Right cardiac atrium (tissue), 5 donors: ENCODE measurements at regions not wholly inside any gene's neighbourhood (a gene's known extent, or its start where the extent isn't known, plus 50 kb on each side); places are given as distances from the start of the nearest gene placed in this dataset.

Source experiments
- ATAC-seq, 2 donors: fragments of 200-7000 bp; cut with Tn5 transposase; one replicate each; pipeline versions ENCODE4 v1.8.0 to v1.9.1; 2020; ENCODE audit warnings: moderate library complexity in 2 of 2, mild to moderate bottlenecking in 1 of 2
- DNase-seq, 3 donors: peaks; one replicate each; pipeline ENCODE4 v3.0.0-alpha.2; 2020
- H3K27ac ChIP-seq: one replicate; pipeline ENCODE4 v1.5.1; 2013; ENCODE audit warnings: mild to moderate bottlenecking, low read length, control low read depth, moderate library complexity
- H3K27me3 ChIP-seq: one replicate; pipeline ENCODE4 v1.6.1; 2013; ENCODE audit not compliant: control insufficient read depth, insufficient read depth
- H3K4me1 ChIP-seq: one replicate; pipeline ENCODE4 v1.6.1; 2013; ENCODE audit warnings: low read length; ENCODE audit not compliant: control insufficient read depth, insufficient read depth
- H3K4me3 ChIP-seq: one replicate; pipeline ENCODE4 v1.5.1; 2013; ENCODE audit warnings: low read length, control low read depth
- H3K9me3 ChIP-seq: one replicate; pipeline ENCODE4 v1.6.1; 2013; ENCODE audit warnings: low read length; ENCODE audit not compliant: control insufficient read depth
- WGBS: extraction: QIAGEN DNeasy Blood & Tissue Kit; methylation state at CpG from one replicate; pipeline ENCODE4 v1.1.7; 2013; 5-methylcytosine and 5-hydroxymethylcytosine counted together
- intact Hi-C, 4 donors: fragments of 100-400 bp; cut with DNase I; formaldehyde crosslinking; loops; one replicate each; pipeline versions ENCODE4 v1.11.0 to v1.14.0; 2022 to 2023
- donor health status: healthy with polysubstance abuse.
- donor health status: DM: no; HTN: yes; CAD: no.
- donor health status: DM: no; HTN: no; CAD: no.
- donor health status: DM: no; HTN: yes; CAD: no; lungs with severe emphysema.
- donor health status: DM: yes; HTN: yes; CAD: no.

DNA sequence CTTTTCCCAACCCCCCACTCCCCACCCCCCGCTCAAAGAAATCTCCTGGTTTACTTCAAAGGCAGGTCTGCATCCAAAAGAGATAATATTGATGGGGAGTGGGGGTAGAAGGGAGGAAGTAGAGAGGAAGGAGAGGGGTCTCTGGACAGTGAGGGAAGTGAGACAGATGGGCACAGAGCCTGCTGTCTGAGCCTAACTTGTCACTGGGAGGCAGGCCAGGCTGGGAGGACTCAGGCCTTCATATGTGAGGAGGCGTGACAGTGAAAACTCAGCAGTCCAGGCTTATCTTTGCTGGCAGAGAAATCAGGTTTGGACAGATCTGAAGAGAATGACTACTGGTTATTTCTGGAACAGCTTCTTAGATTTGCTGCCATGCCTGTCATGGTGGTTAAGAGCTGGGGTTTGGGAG is 192.3 kb downstream of the NUAK1 start:
- 38% methylated on average over 2 of the region's 2 CpGs for WGBS
- peak; percentile 94 to 95 for ATAC-seq

GRCh38 chr12:105947906-105948305 is 190.8 kb downstream of the NUAK1 start:
- Histone ChIP-seq H3K4me3 (no peak overlapping the region), H3K9me3 (no peaks in the 10 kb centered on the region), H3K4me1 (peaks cover 8% of the 10 kb centered on the region), H3K27ac (no peak overlapping the region), H3K27me3 (no peaks in the 10 kb centered on the region)
- ATAC-seq: no peak
- no peak for DNase-seq
- intact Hi-C loops: no loop called here
- WGBS: 88% methylated on average over 5 of the region's 5 CpGs

More for the DNA sequence above, 192.3 kb downstream of the NUAK1 start:
- Histone ChIP-seq H3K27me3 (no peaks in the 10 kb centered on the region), H3K9me3 (no peaks in the 10 kb centered on the region), H3K27ac (no peak overlapping the region), H3K4me3 (no peak overlapping the region), H3K4me1 (peaks cover 8% of the 10 kb centered on the region)
- intact Hi-C loops: no loop called here
- peak; percentile 71 to 87 (median 85) for DNase-seq

GRCh38 chr12:105948331-105948730 is 190.4 kb downstream of the NUAK1 start:
- no peaks in the 10 kb centered on the region for H3K27me3 ChIP-seq
- DNase-seq: no peak
- no peak overlapping the region for H3K4me3 ChIP-seq
- H3K27ac ChIP-seq: no peak overlapping the region
- H3K9me3 ChIP-seq: no peaks in the 10 kb centered on the region
- WGBS: 62% methylated on average over 4 of the region's 4 CpGs
- peak in 1 of 2 donors; percentile 34 for ATAC-seq
- peaks cover 8% of the 10 kb centered on the region for H3K4me1 ChIP-seq
- intact Hi-C loops: no loop called here

GRCh38 chr12:105949391-105949790 is 189.4 kb downstream of the NUAK1 start:
- intact Hi-C loops: no loop called here
- H3K27ac ChIP-seq: no peak overlapping the region
- H3K4me3 ChIP-seq: no peak overlapping the region
- no peaks in the 10 kb centered on the region for H3K27me3 ChIP-seq
- ATAC-seq (no peak), DNase-seq (no peak)
- peaks cover 8% of the 10 kb centered on the region for H3K4me1 ChIP-seq
- H3K9me3 ChIP-seq: no peaks in the 10 kb centered on the region

- intact Hi-C loops: no loop called here
- Histone ChIP-seq H3K27ac (no peak overlapping the region), H3K9me3 (no peaks in the 10 kb centered on the region), H3K4me1 (peaks cover 10% of the 10 kb centered on the region), H3K27me3 (no peaks in the 10 kb centered on the region), H3K4me3 (no peak overlapping the region)
- peak in 1 of 2 donors; percentile 8 for ATAC-seq
- 77% methylated on average over 2 of the region's 2 CpGs for whole genome bisulfite sequencing
- no peak for DNase-seq
These were observed 187.0 kb downstream of the NUAK1 start for GRCh38 chr12:105951732-105952131.

GRCh38 chr12:105954951-105955931 is 183.5 kb downstream of the NUAK1 start:
- Histone ChIP-seq H3K9me3 (no peaks in the 10 kb centered on the region), H3K27ac (peak overlapping the region; percentile 55), H3K27me3 (no peaks in the 10 kb centered on the region), H3K4me3 (no peak overlapping the region), H3K4me1 (peaks cover 2% of the 10 kb centered on the region)
- intact Hi-C loops: no loop called here
- ATAC-seq (peak; percentile 25 to 87), DNase-seq (no peak)
- WGBS: 63% methylated on average over 7 of the region's 7 CpGs

GRCh38 chr12:105955976-105956375 is 182.8 kb downstream of the NUAK1 start:
- H3K27ac ChIP-seq: no peak overlapping the region
- no peak overlapping the region for H3K4me3 ChIP-seq
- no peak for DNase-seq
- 53% methylated on average over 2 of the region's 2 CpGs for WGBS
- no peaks in the 10 kb centered on the region for H3K27me3 ChIP-seq
- intact Hi-C loops: no loop called here
- no peak for ATAC-seq
- no peaks in the 10 kb centered on the region for H3K9me3 ChIP-seq
- H3K4me1 ChIP-seq: peaks cover 5% of the 10 kb centered on the region

GRCh38 chr12:105956662-105957457 is 181.9 kb downstream of the NUAK1 start:
- DNase-seq: no peak
- Histone ChIP-seq H3K4me1 (peaks cover 5% of the 10 kb centered on the region), H3K27ac (no peak overlapping the region), H3K4me3 (no peak overlapping the region), H3K27me3 (no peaks in the 10 kb centered on the region), H3K9me3 (no peaks in the 10 kb centered on the region)
- ATAC-seq: peak in 1 of 2 donors; percentile 25
- 67% methylated on average over 2 of the region's 2 CpGs for WGBS
- intact Hi-C loops: no loop called here

DNA sequence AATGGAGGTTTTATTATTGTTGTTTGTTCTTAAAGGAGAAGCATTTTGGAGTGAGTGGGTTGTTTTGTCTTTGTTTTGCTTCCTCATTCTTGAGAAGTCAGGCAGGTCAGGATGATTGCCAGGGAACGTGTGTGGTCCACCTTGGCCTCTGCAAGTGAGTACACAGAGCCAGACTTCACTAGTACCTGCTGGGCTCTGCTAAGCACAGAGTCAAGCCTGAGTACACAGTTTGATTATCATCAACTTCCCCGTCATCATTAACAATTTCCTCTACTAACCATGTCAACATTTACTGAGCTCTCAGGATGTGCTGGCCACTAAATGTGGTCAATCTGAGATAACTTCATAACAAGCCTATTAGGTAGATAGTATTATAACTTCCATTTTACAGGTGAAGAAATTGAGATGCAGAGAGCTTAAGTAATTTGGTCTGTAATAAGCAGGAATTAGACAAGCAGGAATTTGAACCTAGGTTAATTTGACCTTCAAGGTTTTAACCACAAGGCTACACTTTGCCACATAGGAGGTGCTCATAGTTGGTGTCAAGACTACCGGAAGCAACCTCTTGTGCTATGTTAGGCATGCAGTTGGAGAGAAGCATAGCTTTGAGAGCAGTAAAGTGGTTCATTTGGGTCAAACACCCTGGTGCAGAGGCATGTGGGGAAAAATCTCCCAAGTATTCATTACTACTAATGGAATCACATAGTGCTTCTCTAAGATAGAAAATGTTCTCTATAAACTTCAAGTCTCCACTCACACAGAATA is 178.3 kb downstream of the NUAK1 start:
- no peak for DNase-seq
- ATAC-seq: peak in 1 of 2 donors; percentile 51
- no peaks in the 10 kb centered on the region for H3K9me3 ChIP-seq
- no peaks in the 10 kb centered on the region for H3K27me3 ChIP-seq
- no peak overlapping the region for H3K27ac ChIP-seq
- intact Hi-C loops: loop anchor here in 1 of 4 donors (10.0 kb wide), 1 partner anchor 164 kb away; no protein-coding TSS in a partner anchor
- WGBS: 57% methylated on average over 3 of the region's 3 CpGs
- H3K4me1 ChIP-seq: peaks cover 2% of the 10 kb centered on the region
- no peak overlapping the region for H3K4me3 ChIP-seq

GRCh38 chr12:105961821-105962671 is 176.7 kb downstream of the NUAK1 start:
- no peak overlapping the region for H3K4me3 ChIP-seq
- H3K27ac ChIP-seq: no peak overlapping the region
- H3K27me3 ChIP-seq: no peaks in the 10 kb centered on the region
- 54% methylated on average over 1 of the region's 1 CpG for WGBS
- H3K4me1 ChIP-seq: peaks cover 7% of the 10 kb centered on the region
- intact Hi-C loops: loop anchor here in 1 of 4 donors (10.0 kb wide), 1 partner anchor 163 kb away; no protein-coding TSS in a partner anchor
- DNase-seq: no peak
- H3K9me3 ChIP-seq: no peaks in the 10 kb centered on the region
- no peak for ATAC-seq
